Neural cell (in vitro differentiated cells): ENCODE measurements at regions not wholly inside any gene's neighbourhood (a gene's known extent, or its start where the extent isn't known, plus 50 kb on each side); places are given as distances from the start of the nearest gene placed in this dataset.

Experiments used
- H2AFZ ChIP-seq: fragments of 200-600, 300-800 bp; sonication (generic), shearing (Covaris generic); 2 replicates; pipeline ENCODE4 v1.6.0; 2014; ENCODE audit warnings: low read depth, mild to moderate bottlenecking, antibody characterized with exemption, low read length, moderate library complexity
- H3F3A ChIP-seq: fragments of 200-600 bp; shearing (Covaris generic); 2 replicates; pipeline ENCODE4 v1.6.1; 2016; ENCODE audit warnings: mild to moderate bottlenecking, moderate library complexity, mixed read lengths, antibody characterized with exemption, low read length; ENCODE audit not compliant: insufficient read depth, poor library complexity, severe bottlenecking
- H3K27ac ChIP-seq: fragments of 200-600, 300-800 bp; sonication (generic), shearing (Covaris generic); 2 replicates; pipeline ENCODE4 v1.5.1; 2014; ENCODE audit warnings: mild to moderate bottlenecking, low read length, moderate library complexity
- H3K27me3 ChIP-seq: fragments of 300-800, 200-600 bp; sonication (generic), shearing (Covaris generic); 2 replicates; pipeline ENCODE4 v1.6.0; 2014; ENCODE audit warnings: mild to moderate bottlenecking, low read depth, low read length, moderate library complexity; ENCODE audit not compliant: insufficient read depth
- H3K36me3 ChIP-seq: fragments of 300-800, 200-600 bp; sonication (generic), shearing (Covaris generic); 2 replicates; pipeline ENCODE4 v1.5.1; 2014; ENCODE audit warnings: mild to moderate bottlenecking, antibody characterized with exemption, low read length, moderate library complexity; ENCODE audit not compliant: insufficient read depth
- H3K4me2 ChIP-seq: fragments of 300-800, 200-600 bp; sonication (generic), shearing (Covaris generic); 2 replicates; pipeline ENCODE4 v1.6.0; 2014; ENCODE audit warnings: mild to moderate bottlenecking, low read length
- H3K4me3 ChIP-seq: fragments of 300-800, 200-600 bp; sonication (generic), shearing (Covaris generic); 2 replicates; pipeline ENCODE4 v1.5.1; 2014; ENCODE audit warnings: mild to moderate bottlenecking, low read length, moderate library complexity
- H3K79me2 ChIP-seq: fragments of 200-600 bp; shearing (Covaris generic); replicated peaks from 2 replicates; pipeline ENCODE4 v1.6.0; 2014; ENCODE audit warnings: mild to moderate bottlenecking, low read length, moderate library complexity; ENCODE audit not compliant: insufficient read depth
- H3K9ac ChIP-seq: fragments of 300-800, 200-600 bp; sonication (generic), shearing (Covaris generic); 2 replicates; pipeline ENCODE4 v1.6.1; 2016; ENCODE audit warnings: mild to moderate bottlenecking, low read length, mixed read lengths
- H3K9me2 ChIP-seq: fragments of 200-600 bp; shearing (Covaris generic); 2 replicates; pipeline ENCODE4 v1.6.1; 2016; ENCODE audit warnings: mild to moderate bottlenecking, low read length, mixed read lengths; ENCODE audit not compliant: insufficient read depth
- H3K9me3 ChIP-seq: fragments of 200-600, 300-800 bp; sonication (generic), shearing (Covaris generic); 2 replicates; pipeline ENCODE4 v1.6.1; 2016; ENCODE audit warnings: mild to moderate bottlenecking, mixed run types, low read length, moderate library complexity, mixed read lengths
- H4K20me1 ChIP-seq: fragments of 200-600 bp; shearing (Covaris generic); 2 replicates; pipeline ENCODE4 v1.6.1; 2016; ENCODE audit warnings: mild to moderate bottlenecking, mixed run types; ENCODE audit not compliant: insufficient read depth
- CTCF ChIP-seq: fragments of 450-650 bp; IDR thresholded peaks from 2 replicates; pipeline ENCODE4 v1.5.1; 2014; ENCODE audit warnings: antibody characterized with exemption, mild to moderate bottlenecking, moderate library complexity; ENCODE audit not compliant: poor library complexity, severe bottlenecking
- EP300 ChIP-seq: fragments of 450-650 bp; conservative IDR thresholded peaks from 2 replicates; pipeline ENCODE4 v1.6.1; 2014; ENCODE audit warnings: antibody characterized with exemption, mild to moderate bottlenecking, moderate library complexity; ENCODE audit not compliant: poor library complexity, severe bottlenecking
- EZH2 ChIP-seq: fragments of 200-600, 300-800 bp; shearing (Covaris generic), sonication (generic); IDR thresholded peaks from 2 replicates; pipeline ENCODE4 v1.6.1; 2014; ENCODE audit warnings: antibody characterized with exemption, low read length, borderline replicate concordance, mild to moderate bottlenecking; ENCODE audit not compliant: insufficient read depth, poor library complexity, severe bottlenecking
- MXI1 ChIP-seq: fragments of 450-650 bp; conservative IDR thresholded peaks from 2 replicates; pipeline ENCODE4 v1.6.1; 2014; ENCODE audit warnings: antibody characterized with exemption, mild to moderate bottlenecking; ENCODE audit not compliant: poor library complexity, severe bottlenecking
- POLR2AphosphoS5 ChIP-seq: IDR thresholded peaks from 2 replicates; pipeline ENCODE4 v1.6.1; 2012
- RAD21 ChIP-seq: fragments of 450-650 bp; conservative IDR thresholded peaks from 2 replicates; pipeline ENCODE4 v1.6.1; 2014; ENCODE audit warnings: antibody characterized with exemption, mild to moderate bottlenecking, moderate library complexity
- REST ChIP-seq: IDR thresholded peaks from 2 replicates; pipeline ENCODE4 v1.6.1; 2012; ENCODE audit warnings: borderline replicate concordance
- SMC3 ChIP-seq: fragments of 450-650 bp; conservative IDR thresholded peaks from 2 replicates; pipeline ENCODE4 v1.6.1; 2014; ENCODE audit warnings: antibody characterized with exemption, mild to moderate bottlenecking, moderate library complexity; ENCODE audit not compliant: poor library complexity
- TAF1 ChIP-seq: IDR thresholded peaks from 2 replicates; pipeline ENCODE4 v1.6.1; 2012; ENCODE audit warnings: low read depth

GRCh38 chr5:174455301-174455700 lies 269.1 kb upstream of the MSX2 start:
- H3K36me3 ChIP-seq, result no peaks in the 10 kb centered on the region
- no peak overlapping the region for H3K4me2 ChIP-seq
- no peaks in the 10 kb centered on the region for H3K9me3 ChIP-seq
- no peaks in the 10 kb centered on the region for H4K20me1 ChIP-seq
- no peaks in the 10 kb centered on the region for H3K27me3 ChIP-seq
- no peak for TF ChIP-seq MXI1
- TF ChIP-seq TAF1, result no peak
- TF ChIP-seq CTCF, result no peak
- no peak for TF ChIP-seq POLR2AphosphoS5
- TF ChIP-seq EZH2, result no peak
- TF ChIP-seq REST, result no peak
- no peak for TF ChIP-seq EP300
- no peak for TF ChIP-seq RAD21
- no peak for TF ChIP-seq SMC3
- no peak overlapping the region for H3K9ac ChIP-seq
- H3K4me3 ChIP-seq, result no peak overlapping the region
- H3F3A ChIP-seq, result no peaks in the 10 kb centered on the region
- no peaks in the 10 kb centered on the region for H3K9me2 ChIP-seq
- no peak overlapping the region for H3K27ac ChIP-seq
- H3K79me2 ChIP-seq, result no peaks in the 10 kb centered on the region
- H2AFZ ChIP-seq, result no peak overlapping the region

GRCh38 chr5:174457141-174457678 lies 267.2 kb upstream of the MSX2 start:
- Histone ChIP-seq H2AFZ (no peak overlapping the region), H3K9ac (no peak overlapping the region), H3K27ac (no peak overlapping the region), H3K9me2 (no peaks in the 10 kb centered on the region), H3F3A (no peaks in the 10 kb centered on the region), H3K36me3 (no peaks in the 10 kb centered on the region), H4K20me1 (no peaks in the 10 kb centered on the region), H3K9me3 (no peaks in the 10 kb centered on the region), H3K4me3 (no peak overlapping the region), H3K27me3 (no peaks in the 10 kb centered on the region), H3K4me2 (no peak overlapping the region), H3K79me2 (no peaks in the 10 kb centered on the region)
- TF ChIP-seq REST, result no peak
- no peak for TF ChIP-seq TAF1
- TF ChIP-seq CTCF, result no peak
- no peak for TF ChIP-seq MXI1
- TF ChIP-seq EP300, result no peak
- no peak for TF ChIP-seq POLR2AphosphoS5
- no peak for TF ChIP-seq EZH2
